ENCODE measurements at regions not wholly inside any gene's neighbourhood (a gene's known extent, or its start where the extent isn't known, plus 50 kb on each side); places are given as distances from the start of the nearest gene placed in this dataset.

DNA sequence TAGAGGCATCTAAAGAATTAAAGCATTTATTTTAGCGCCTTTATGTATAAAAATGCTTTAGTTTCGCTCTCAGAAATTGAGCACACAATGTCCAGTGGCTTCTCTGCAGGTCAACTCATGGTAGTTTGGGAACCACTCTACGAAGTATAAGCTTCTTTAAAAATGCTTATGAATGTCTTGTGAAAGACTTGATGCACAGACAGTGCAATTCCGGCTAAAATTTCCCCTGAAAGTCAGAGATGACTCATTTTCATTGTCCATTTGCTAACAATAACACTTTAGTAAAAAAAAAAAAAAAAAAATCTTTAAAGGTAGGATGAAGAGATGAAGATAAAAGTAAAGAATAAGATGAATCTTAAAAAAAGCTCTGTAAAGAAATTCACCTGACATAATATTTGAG, 117.2 kb downstream of the PDHA2 start:
- H3K27me3 ChIP-seq (ENCODE audit: control insufficient read depth, insufficient read depth, low read length): no peaks in the 10 kb centered on the region
- dilution Hi-C loops (cut with HindIII; ENCODE audit: low sequenced_read_pairs, unreplicated experiment) (no loop called here), intact Hi-C loops (cut with micrococcal nuclease) (no loop called here), in situ Hi-C loops (cut with MboI; ENCODE audit: low sequenced_read_pairs) (no loop called here)
- no peak overlapping the region for H2BK15ac ChIP-seq (ENCODE audit: low read depth, low read length)
- H2AK5ac ChIP-seq (ENCODE audit: low read depth, low read length): no peak overlapping the region
- H3K18ac ChIP-seq (ENCODE audit: low read depth, low read length): no peak overlapping the region
- H4K91ac ChIP-seq (ENCODE audit: insufficient read depth, low read depth, low read length): no peak overlapping the region
- no CpG with 5 or more reads among the region's 4 CpGs for WGBS, 2 experiments (ENCODE audit: extremely low coverage in 2 of 2, insufficient read length in 1 of 2)
- H4K5ac ChIP-seq (ENCODE audit: low read depth, low read length): no peak overlapping the region
- DNase-seq: no peak
- no peak for TF ChIP-seq RCOR1 (IDR thresholded peaks at IDR 0.05; ENCODE audit: insufficient replicate concordance, low read length)
- no peak for TF ChIP-seq SMC3 (IDR thresholded peaks at IDR 0.05; ENCODE audit: low read depth, low read length)
- TF ChIP-seq, protein P1, sequence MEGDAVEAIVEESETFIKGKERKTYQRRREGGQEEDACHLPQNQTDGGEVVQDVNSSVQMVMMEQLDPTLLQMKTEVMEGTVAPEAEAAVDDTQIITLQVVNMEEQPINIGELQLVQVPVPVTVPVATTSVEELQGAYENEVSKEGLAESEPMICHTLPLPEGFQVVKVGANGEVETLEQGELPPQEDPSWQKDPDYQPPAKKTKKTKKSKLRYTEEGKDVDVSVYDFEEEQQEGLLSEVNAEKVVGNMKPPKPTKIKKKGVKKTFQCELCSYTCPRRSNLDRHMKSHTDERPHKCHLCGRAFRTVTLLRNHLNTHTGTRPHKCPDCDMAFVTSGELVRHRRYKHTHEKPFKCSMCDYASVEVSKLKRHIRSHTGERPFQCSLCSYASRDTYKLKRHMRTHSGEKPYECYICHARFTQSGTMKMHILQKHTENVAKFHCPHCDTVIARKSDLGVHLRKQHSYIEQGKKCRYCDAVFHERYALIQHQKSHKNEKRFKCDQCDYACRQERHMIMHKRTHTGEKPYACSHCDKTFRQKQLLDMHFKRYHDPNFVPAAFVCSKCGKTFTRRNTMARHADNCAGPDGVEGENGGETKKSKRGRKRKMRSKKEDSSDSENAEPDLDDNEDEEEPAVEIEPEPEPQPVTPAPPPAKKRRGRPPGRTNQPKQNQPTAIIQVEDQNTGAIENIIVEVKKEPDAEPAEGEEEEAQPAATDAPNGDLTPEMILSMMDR (conservative IDR thresholded peaks at IDR 0.05; ENCODE audit: low read depth, low read length): no peak
- no peak for TF ChIP-seq FOS (IDR thresholded peaks at IDR 0.05; ENCODE audit: low read depth, low read length)
- no peak for TF ChIP-seq MXI1 (IDR thresholded peaks at IDR 0.05; ENCODE audit: borderline replicate concordance, low read depth, low read length)
- no peaks in the 10 kb centered on the region for H3K36me3 ChIP-seq (ENCODE audit: control insufficient read depth, insufficient read depth, low read length)
- H3K14ac ChIP-seq (replicated peaks; ENCODE audit: low read depth, low read length): no peak overlapping the region
- no peak overlapping the region for H2AK9ac ChIP-seq (replicated peaks; ENCODE audit: low read depth, low read length, poor library complexity)
- no peak overlapping the region for H2BK20ac ChIP-seq (ENCODE audit: low read depth, low read length)
- H2BK5ac ChIP-seq (ENCODE audit: low read depth, low read length, poor library complexity, severe bottlenecking): no peak overlapping the region
- POLR2A ChIA-PET (ENCODE audit: unreplicated experiment): no interaction called here
- no peak overlapping the region for H4K8ac ChIP-seq (ENCODE audit: low read depth in 2 of 2, low read length in 2 of 2)
- no peaks in the 10 kb centered on the region for H3K79me1 ChIP-seq (ENCODE audit: low read depth in 1 of 2, low read length in 2 of 2)
- H3K9me1 ChIP-seq (ENCODE audit: insufficient read depth, low read length): no peaks in the 10 kb centered on the region
- H3K4ac ChIP-seq (ENCODE audit: low read depth, low read length): no peak overlapping the region
- no peak overlapping the region for H3K23ac ChIP-seq (ENCODE audit: low read depth, low read length)
- ATAC-seq (ENCODE audit: low read depth): no peak
- no peaks in the 10 kb centered on the region for H4K20me1 ChIP-seq (ENCODE audit: insufficient read depth, low read length)
- H2BK120ac ChIP-seq (ENCODE audit: low read depth, low read length): no peak overlapping the region
- H3K9me3 ChIP-seq (ENCODE audit: control insufficient read depth, insufficient read depth, low read length): peaks cover 11% of the 10 kb centered on the region; the same call in 1 of the 2 replicates
- H2AFZ ChIP-seq (replicated peaks; ENCODE audit: low read length, poor library complexity): no peak overlapping the region
- no peaks in the 10 kb centered on the region for H3K4me1 ChIP-seq (ENCODE audit: control insufficient read depth, insufficient read depth, low read length)
- no peak overlapping the region for H3K56ac ChIP-seq (ENCODE audit: extremely low read depth, insufficient read depth, low read length)
- no TSS peak for BruUV-seq (replicated peaks)
- CTCF ChIA-PET: interaction anchor here (0.7 kb wide), 1 partner anchor 208 kb away, joined by 3 read pairs; no protein-coding TSS in a partner anchor
- no peak overlapping the region for H3K4me3 ChIP-seq (ENCODE audit: insufficient read depth, low read depth, low read length)
- H3K9ac ChIP-seq (ENCODE audit: low read depth, low read length): no peak overlapping the region
- no peak overlapping the region for H3K27ac ChIP-seq (ENCODE audit: insufficient read depth, low read length)
- no peak overlapping the region for H3K4me2 ChIP-seq (ENCODE audit: low read depth, low read length)
